ENCODE measurements at regions not wholly inside any gene's neighbourhood (a gene's known extent, or its start where the extent isn't known, plus 50 kb on each side); places are given as distances from the start of the nearest gene placed in this dataset.
A peak's percentile ranks its signal among the peaks of the same experiment; 100 is the strongest.

DNA sequence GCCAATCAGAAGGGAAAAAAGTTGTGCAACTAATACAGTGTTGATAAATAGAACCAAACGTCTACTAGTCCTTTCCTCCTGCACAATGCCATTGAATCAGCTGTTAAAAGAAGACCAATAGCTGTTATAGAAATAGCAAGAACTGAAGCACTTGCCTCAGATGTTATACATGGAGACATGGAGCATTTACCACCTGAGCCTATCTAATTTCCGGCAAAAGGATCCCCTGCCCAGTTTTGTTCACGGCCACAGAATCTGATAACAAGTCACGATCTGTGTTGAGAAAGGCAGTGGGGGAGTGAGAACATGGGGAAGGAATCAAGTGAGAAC, 285.4 kb downstream of the ZEB2 start:
- no peaks in the 10 kb centered on the region for H3K9me3 Mint-ChIP-seq (ENCODE audit: low read depth)
- H3K4me3 Mint-ChIP-seq (ENCODE audit: unreplicated experiment): no peak overlapping the region

DNA sequence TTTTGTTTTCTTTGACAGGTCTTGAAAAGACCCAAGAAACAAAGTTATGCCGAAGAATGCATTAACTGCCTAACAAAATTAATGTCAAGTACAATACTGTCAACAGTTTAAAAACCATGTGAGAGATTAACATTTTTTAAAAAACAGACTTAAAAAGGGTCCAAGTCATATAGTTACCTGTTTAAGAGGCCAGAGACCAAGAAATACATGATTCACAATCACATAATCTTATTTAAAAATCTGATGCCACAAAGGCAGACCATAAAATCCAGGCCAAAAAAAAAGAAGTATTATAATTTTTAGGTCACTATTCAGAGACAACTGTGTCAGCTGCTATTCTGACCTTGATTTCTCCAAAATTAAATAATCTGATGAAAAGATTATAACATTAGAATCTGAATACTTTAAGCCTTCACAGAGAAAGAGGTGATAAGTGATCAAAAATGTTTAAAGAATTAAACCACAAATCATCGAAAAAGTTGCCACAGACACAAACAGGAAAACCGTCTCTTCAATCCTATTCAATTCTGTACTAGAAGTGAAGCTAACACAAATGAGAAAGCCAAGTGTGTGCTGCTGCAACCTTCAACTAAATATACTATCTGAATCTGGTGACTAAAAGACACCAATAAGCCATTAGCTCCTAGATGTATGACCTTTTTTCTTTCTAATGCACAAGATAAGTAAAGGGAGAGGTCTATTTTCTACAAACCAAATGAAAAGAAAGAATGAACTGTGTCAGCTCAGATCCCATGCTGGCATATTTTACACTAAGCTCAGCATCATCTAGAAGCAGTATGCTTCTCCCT, 286.0 kb downstream of the ZEB2 start:
- H3K9me3 Mint-ChIP-seq (ENCODE audit: low read depth): no peaks in the 10 kb centered on the region
- DNase-seq (ENCODE audit: low spot score): no peak
- H3K36me3 Mint-ChIP-seq (ENCODE audit: low read depth): peaks cover 3% of the 10 kb centered on the region
- H3K4me3 Mint-ChIP-seq (ENCODE audit: unreplicated experiment): no peak overlapping the region
- no peaks in the 10 kb centered on the region for H3K27me3 Mint-ChIP-seq (ENCODE audit: low read depth)
- no peak overlapping the region for H3K27ac Mint-ChIP-seq (ENCODE audit: unreplicated experiment)
- TF ChIP-seq, protein P1, sequence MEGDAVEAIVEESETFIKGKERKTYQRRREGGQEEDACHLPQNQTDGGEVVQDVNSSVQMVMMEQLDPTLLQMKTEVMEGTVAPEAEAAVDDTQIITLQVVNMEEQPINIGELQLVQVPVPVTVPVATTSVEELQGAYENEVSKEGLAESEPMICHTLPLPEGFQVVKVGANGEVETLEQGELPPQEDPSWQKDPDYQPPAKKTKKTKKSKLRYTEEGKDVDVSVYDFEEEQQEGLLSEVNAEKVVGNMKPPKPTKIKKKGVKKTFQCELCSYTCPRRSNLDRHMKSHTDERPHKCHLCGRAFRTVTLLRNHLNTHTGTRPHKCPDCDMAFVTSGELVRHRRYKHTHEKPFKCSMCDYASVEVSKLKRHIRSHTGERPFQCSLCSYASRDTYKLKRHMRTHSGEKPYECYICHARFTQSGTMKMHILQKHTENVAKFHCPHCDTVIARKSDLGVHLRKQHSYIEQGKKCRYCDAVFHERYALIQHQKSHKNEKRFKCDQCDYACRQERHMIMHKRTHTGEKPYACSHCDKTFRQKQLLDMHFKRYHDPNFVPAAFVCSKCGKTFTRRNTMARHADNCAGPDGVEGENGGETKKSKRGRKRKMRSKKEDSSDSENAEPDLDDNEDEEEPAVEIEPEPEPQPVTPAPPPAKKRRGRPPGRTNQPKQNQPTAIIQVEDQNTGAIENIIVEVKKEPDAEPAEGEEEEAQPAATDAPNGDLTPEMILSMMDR (IDR thresholded peaks at IDR 0.05): no peak
- H3K4me1 Mint-ChIP-seq (ENCODE audit: low read depth): peaks cover 30% of the 10 kb centered on the region

More for the DNA sequence above, 285.4 kb downstream of the ZEB2 start:
- Mint-ChIP-seq H3K27ac (ENCODE audit: unreplicated experiment) (no peak overlapping the region), H3K4me1 (ENCODE audit: low read depth) (peaks cover 24% of the 10 kb centered on the region), H3K36me3 (ENCODE audit: low read depth) (peaks cover 3% of the 10 kb centered on the region), H3K27me3 (ENCODE audit: low read depth) (no peaks in the 10 kb centered on the region)
- no peak for DNase-seq (ENCODE audit: low spot score)
- TF ChIP-seq, protein P1 (IDR thresholded peaks at IDR 0.05): no peak

DNA sequence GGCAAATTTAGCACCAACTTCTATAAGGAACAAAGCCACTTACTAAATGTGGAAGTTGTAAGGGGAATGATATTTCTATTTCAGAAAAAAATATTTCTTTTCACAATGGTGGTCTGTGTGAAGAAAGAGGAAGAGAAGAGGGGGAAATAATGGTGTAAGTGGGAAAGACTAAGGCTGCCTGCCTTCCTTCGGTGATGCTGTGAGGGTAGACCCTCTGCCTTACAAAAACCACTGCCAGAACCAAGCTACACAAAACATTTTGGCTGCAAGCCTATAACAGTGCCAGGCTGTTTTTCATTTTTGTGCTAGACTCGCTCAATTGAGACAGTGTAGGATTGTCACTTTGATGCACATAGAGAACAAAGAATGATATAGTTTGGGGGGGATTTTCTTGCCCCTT, 286.6 kb downstream of the ZEB2 start:
- no peaks in the 10 kb centered on the region for H3K27me3 Mint-ChIP-seq (ENCODE audit: low read depth)
- no peak overlapping the region for H3K4me3 Mint-ChIP-seq (ENCODE audit: unreplicated experiment)
- peaks cover 3% of the 10 kb centered on the region for H3K36me3 Mint-ChIP-seq (ENCODE audit: low read depth)
- no peak for DNase-seq (ENCODE audit: low spot score)
- H3K9me3 Mint-ChIP-seq (ENCODE audit: low read depth): no peaks in the 10 kb centered on the region
- H3K4me1 Mint-ChIP-seq (ENCODE audit: low read depth): peaks cover 30% of the 10 kb centered on the region
- no peak overlapping the region for H3K27ac Mint-ChIP-seq (ENCODE audit: unreplicated experiment)
- TF ChIP-seq, protein P1 (IDR thresholded peaks at IDR 0.05): no peak

DNA sequence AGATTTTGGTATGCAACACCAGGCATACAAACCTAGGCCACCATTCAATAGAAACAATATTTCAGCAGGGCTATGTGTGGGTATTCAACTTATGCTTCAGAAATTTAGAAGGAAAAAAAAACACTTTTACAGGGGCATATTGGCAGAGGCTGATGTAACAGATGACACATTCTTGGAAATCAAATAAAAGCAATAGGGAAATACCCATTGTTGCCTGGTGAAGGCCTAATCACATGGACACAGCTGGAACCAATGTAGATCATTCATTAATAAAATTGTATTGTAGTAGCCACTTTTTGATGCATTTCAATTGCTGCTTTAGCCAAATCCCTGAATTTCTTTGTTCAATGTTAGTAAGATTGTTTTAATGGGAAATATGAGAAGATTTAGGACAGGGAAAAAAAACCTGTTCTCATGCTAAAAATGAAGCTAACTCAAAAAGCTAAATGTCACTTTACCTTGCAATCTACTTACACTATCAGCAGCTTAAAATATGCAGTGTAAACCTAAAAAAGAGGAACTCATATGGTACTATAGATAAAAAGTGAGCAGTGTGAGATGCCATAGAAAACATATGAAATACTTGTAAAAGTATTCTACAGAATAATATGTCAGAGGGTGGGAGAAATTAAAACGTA, 289.4 kb downstream of the ZEB2 start:
- DNase-seq (ENCODE audit: low spot score): no peak
- Mint-ChIP-seq H3K4me3 (ENCODE audit: unreplicated experiment) (no peak overlapping the region), H3K36me3 (ENCODE audit: low read depth) (no peaks in the 10 kb centered on the region), H3K4me1 (ENCODE audit: low read depth) (peaks cover 36% of the 10 kb centered on the region), H3K27me3 (ENCODE audit: low read depth) (no peaks in the 10 kb centered on the region), H3K9me3 (ENCODE audit: low read depth) (no peaks in the 10 kb centered on the region), H3K27ac (ENCODE audit: unreplicated experiment) (peak overlapping the region; percentile 76)
- TF ChIP-seq, protein P1 (IDR thresholded peaks at IDR 0.05): no peak

DNA sequence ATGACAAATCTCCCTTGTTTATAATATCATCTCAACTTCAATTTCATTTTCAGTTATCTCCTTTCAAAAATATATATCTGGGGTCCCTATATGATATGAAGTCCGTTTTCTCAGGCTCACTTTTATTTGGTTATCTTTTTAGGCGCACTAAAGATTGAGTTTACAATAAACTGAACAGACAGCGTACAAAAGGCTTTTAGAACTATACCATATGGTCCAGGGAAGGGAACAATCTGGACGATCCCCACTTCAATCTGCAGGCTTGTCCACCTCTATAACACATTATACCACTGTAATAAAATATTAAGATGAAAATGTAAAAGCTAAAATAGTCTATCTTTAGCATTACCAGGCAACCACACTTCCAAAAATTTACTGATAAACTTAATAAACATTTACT, 289.9 kb downstream of the ZEB2 start:
- Mint-ChIP-seq H3K9me3 (ENCODE audit: low read depth) (no peaks in the 10 kb centered on the region), H3K4me1 (ENCODE audit: low read depth) (peaks cover 36% of the 10 kb centered on the region), H3K4me3 (ENCODE audit: unreplicated experiment) (no peak overlapping the region), H3K36me3 (ENCODE audit: low read depth) (no peaks in the 10 kb centered on the region), H3K27me3 (ENCODE audit: low read depth) (no peaks in the 10 kb centered on the region), H3K27ac (ENCODE audit: unreplicated experiment) (peak overlapping the region; percentile 76)
- no peak for DNase-seq (ENCODE audit: low spot score)
- TF ChIP-seq, protein P1 (IDR thresholded peaks at IDR 0.05): no peak

Data from chondrocyte (in vitro differentiated cells).